Embryonic facial prominence (tissue), 1 donor: ENCODE measurements at regions not wholly inside any gene's neighbourhood (a gene's known extent, or its start where the extent isn't known, plus 50 kb on each side); places are given as distances from the start of the nearest gene placed in this dataset.

Experiments used
- DNase-seq: peaks from one replicate; pipeline ENCODE4 v3.0.0-alpha.2; 2016; ENCODE audit errors: extremely low spot score

- DNase-seq, result no peak
Measured at GRCh38 chr19:27792576-27793127, 1420.3 kb downstream of the UQCRFS1 start.

- no peak for DNase-seq
Measured at GRCh38 chr19:27780367-27781075, 1432.4 kb downstream of the UQCRFS1 start.

- no peak for DNase-seq
Measured at GRCh38 chr19:27779954-27780353, 1433.0 kb downstream of the UQCRFS1 start.

GRCh38 chr19:27777726-27778125 is 1435.2 kb downstream of the UQCRFS1 start:
- DNase-seq, result no peak

GRCh38 chr19:27777242-27777641 is 1435.7 kb downstream of the UQCRFS1 start:
- DNase-seq, result no peak

GRCh38 chr19:27776524-27776923 is 1436.4 kb downstream of the UQCRFS1 start:
- DNase-seq, result no peak

- no peak for DNase-seq
Measured at GRCh38 chr19:27776020-27776419, 1436.9 kb downstream of the UQCRFS1 start.

GRCh38 chr19:27775395-27775794 is 1437.6 kb downstream of the UQCRFS1 start:
- DNase-seq, result no peak

GRCh38 chr19:27774827-27775226 is 1438.1 kb downstream of the UQCRFS1 start:
- DNase-seq, result no peak

GRCh38 chr19:27774337-27774736 is 1438.6 kb downstream of the UQCRFS1 start:
- no peak for DNase-seq

- no peak for DNase-seq
Measured at GRCh38 chr19:27773318-27774094, 1439.4 kb downstream of the UQCRFS1 start.

GRCh38 chr19:27772059-27772458 is 1440.9 kb downstream of the UQCRFS1 start:
- DNase-seq, result no peak

GRCh38 chr19:27770095-27770494 is 1442.9 kb downstream of the UQCRFS1 start:
- DNase-seq, result no peak

- DNase-seq, result no peak
Measured at GRCh38 chr19:27767234-27767633, 1445.7 kb downstream of the UQCRFS1 start.

- no peak for DNase-seq
Measured at GRCh38 chr19:27765912-27766725, 1446.8 kb downstream of the UQCRFS1 start.

- DNase-seq, result no peak
Measured at GRCh38 chr19:27765397-27765796, 1447.6 kb downstream of the UQCRFS1 start.

- DNase-seq, result no peak
Measured at GRCh38 chr19:27764186-27764804, 1448.7 kb downstream of the UQCRFS1 start.

GRCh38 chr19:27762933-27763332 is 1450.0 kb downstream of the UQCRFS1 start:
- no peak for DNase-seq

- DNase-seq, result no peak
Measured at GRCh38 chr19:27759896-27760295, 1453.1 kb downstream of the UQCRFS1 start.

GRCh38 chr19:27758626-27759505 is 1454.1 kb downstream of the UQCRFS1 start:
- DNase-seq, result no peak

GRCh38 chr19:27754700-27755099 is 1458.3 kb downstream of the UQCRFS1 start:
- no peak for DNase-seq
